Sigmoid colon (tissue), 6 donors: ENCODE measurements at regions not wholly inside any gene's neighbourhood (a gene's known extent, or its start where the extent isn't known, plus 50 kb on each side); places are given as distances from the start of the nearest gene placed in this dataset.

ENCODE experiments used
- DNase-seq: peaks from one replicate; pipeline ENCODE4 v3.0.0-alpha.2; 2019
- H3K27ac ChIP-seq, 4 donors: fragments of 200-600 bp; sonication (generic); one replicate each; pipeline ENCODE4 v1.5.1; 2016 to 2019; ENCODE audit warnings: mild to moderate bottlenecking in 1 of 4
- H3K27me3 ChIP-seq, 3 donors: fragments of 200-600 bp; sonication (generic); one replicate each; pipeline ENCODE4 v1.5.1; 2019; ENCODE audit warnings: mild to moderate bottlenecking in 1 of 3
- H3K36me3 ChIP-seq, 4 donors: fragments of 200-600 bp; sonication (generic); one replicate each; pipeline ENCODE4 v1.5.1; 2016 to 2019
- H3K4me1 ChIP-seq, 4 donors: fragments of 200-600 bp; sonication (generic); one replicate each; pipeline ENCODE4 v1.5.1; 2017 to 2019
- H3K4me3 ChIP-seq, 4 donors: fragments of 200-600 bp; sonication (generic); one replicate each; pipeline ENCODE4 v1.5.1; 2017 to 2019; ENCODE audit warnings: mild to moderate bottlenecking in 2 of 4, moderate library complexity in 1 of 4
- H3K9me3 ChIP-seq, 4 donors: fragments of 200-600 bp in 3 of 4; sonication (generic) in 3 of 4; one replicate each; pipeline versions ENCODE4 v1.5.1 to v1.6.1; 2013 to 2019
- CTCF ChIP-seq, 4 experiments: fragments of 450-650 bp in 3 of 4; fragments of 200-600 bp in 1 of 4; IDR thresholded peaks; one replicate each; pipeline ENCODE4 v1.5.1; 2016 to 2019; ENCODE audit warnings: antibody characterized with exemption in 4 of 4, mild to moderate bottlenecking in 3 of 4, moderate library complexity in 2 of 4
- EP300 ChIP-seq, 4 donors: sonication (generic); formaldehyde crosslinking; IDR thresholded peaks; one replicate each; pipeline ENCODE4 v1.6.1; 2017; ENCODE audit warnings: antibody characterized with exemption in 4 of 4
- POLR2A ChIP-seq, 2 donors: fragments of 450-650 bp; IDR thresholded peaks; one replicate each; pipeline ENCODE4 v1.6.1; 2016; ENCODE audit warnings: antibody characterized with exemption in 2 of 2, mild to moderate bottlenecking in 2 of 2, moderate library complexity in 2 of 2
- POLR2AphosphoS5 ChIP-seq, 4 donors: sonication (generic); formaldehyde crosslinking; IDR thresholded peaks; one replicate each; pipeline ENCODE4 v1.6.1; 2017; ENCODE audit warnings: antibody characterized with exemption in 4 of 4
- WGBS, 2 donors: extraction: QIAGEN DNeasy Blood & Tissue Kit; methylation state at CpG; one replicate each; pipeline ENCODE4 v1.1.7; 2013; 5-methylcytosine and 5-hydroxymethylcytosine counted together
- intact Hi-C: fragments of 100-400 bp; cut with DNase I; formaldehyde crosslinking; loops from one replicate; pipeline ENCODE4 v1.15.1; 2023
- donor health status: healthy with polysubstance abuse.
- donor health status: healthy.

- H3K4me1 ChIP-seq, result no peaks in the 10 kb centered on the region
- intact Hi-C loops, result no loop called here
- no peak overlapping the region for H3K27ac ChIP-seq
- 93 to 95% methylated on average over 11 of the region's 11 CpGs for WGBS, 2 donors
- DNase-seq, result no peak
- H3K27me3 ChIP-seq, result no peaks in the 10 kb centered on the region
- H3K4me3 ChIP-seq, result no peak overlapping the region
- TF ChIP-seq EP300 (IDR thresholded peaks at IDR 0.05), result no peak
- no peak for TF ChIP-seq POLR2AphosphoS5 (IDR thresholded peaks at IDR 0.05)
- no peak for TF ChIP-seq POLR2A (IDR thresholded peaks at IDR 0.05)
- no peak for TF ChIP-seq CTCF (IDR thresholded peaks at IDR 0.05)
- no peaks in the 10 kb centered on the region for H3K36me3 ChIP-seq
- no peaks in the 10 kb centered on the region for H3K9me3 ChIP-seq
These were observed 224.4 kb downstream of the TM9SF2 start for GRCh38 chr13:99725644-99726043.

GRCh38 chr13:99724633-99725517, 223.6 kb downstream of the TM9SF2 start:
- WGBS, 2 donors, result 67 to 85% methylated on average over 16 of the region's 16 CpGs
- no peak overlapping the region for H3K4me3 ChIP-seq
- no peaks in the 10 kb centered on the region for H3K27me3 ChIP-seq
- intact Hi-C loops, result no loop called here
- H3K36me3 ChIP-seq, result no peaks in the 10 kb centered on the region
- H3K27ac ChIP-seq, result no peak overlapping the region
- no peak for TF ChIP-seq POLR2A (IDR thresholded peaks at IDR 0.05)
- no peak for TF ChIP-seq EP300 (IDR thresholded peaks at IDR 0.05)
- no peak for TF ChIP-seq CTCF (IDR thresholded peaks at IDR 0.05)
- no peak for TF ChIP-seq POLR2AphosphoS5 (IDR thresholded peaks at IDR 0.05)
- H3K9me3 ChIP-seq, result no peaks in the 10 kb centered on the region
- H3K4me1 ChIP-seq, result no peaks in the 10 kb centered on the region
- no peak for DNase-seq

GRCh38 chr13:99723878-99724277, 222.6 kb downstream of the TM9SF2 start:
- Histone ChIP-seq H3K27me3 (no peaks in the 10 kb centered on the region), H3K36me3 (no peaks in the 10 kb centered on the region), H3K4me1 (no peaks in the 10 kb centered on the region), H3K4me3 (no peak overlapping the region), H3K27ac (no peak overlapping the region), H3K9me3 (no peaks in the 10 kb centered on the region)
- 80 to 92% methylated on average over 3 of the region's 3 CpGs for WGBS, 2 donors
- intact Hi-C loops, result no loop called here
- no peak for TF ChIP-seq EP300 (IDR thresholded peaks at IDR 0.05)
- no peak for TF ChIP-seq CTCF (IDR thresholded peaks at IDR 0.05)
- no peak for TF ChIP-seq POLR2AphosphoS5 (IDR thresholded peaks at IDR 0.05)
- no peak for TF ChIP-seq POLR2A (IDR thresholded peaks at IDR 0.05)
- no peak for DNase-seq

- Histone ChIP-seq H3K27me3 (no peaks in the 10 kb centered on the region), H3K36me3 (no peaks in the 10 kb centered on the region), H3K9me3 (no peaks in the 10 kb centered on the region), H3K27ac (no peak overlapping the region), H3K4me1 (no peaks in the 10 kb centered on the region), H3K4me3 (no peak overlapping the region)
- WGBS, 2 donors, result 91 to 92% methylated on average over 7 of the region's 7 CpGs
- intact Hi-C loops, result no loop called here
- TF ChIP-seq CTCF (IDR thresholded peaks at IDR 0.05) (no peak), EP300 (IDR thresholded peaks at IDR 0.05) (no peak)
- no peak for DNase-seq
These were observed 221.7 kb downstream of the TM9SF2 start for GRCh38 chr13:99722931-99723330.
